ENCODE measurements at regions not wholly inside any gene's neighbourhood (a gene's known extent, or its start where the extent isn't known, plus 50 kb on each side); places are given as distances from the start of the nearest gene placed in this dataset.
"Not testable (repeated sequence)": the region's sequence is repeated elsewhere in the genome, so short reads cannot be mapped to it uniquely, and the experiment has no call there.

GRCh38 chr11:57904376-57904775 lies 119.3 kb upstream of the OR9Q1 start:
- Histone ChIP-seq H3K4me1 (ENCODE audit: control insufficient read depth in 2 of 2, insufficient read depth in 1 of 2, low read depth in 1 of 2, low read length in 2 of 2) (no peaks in the 10 kb centered on the region), H3K4me2 (ENCODE audit: insufficient read depth, low read length, poor library complexity, severe bottlenecking) (no peak overlapping the region), H3K27me3 (ENCODE audit: control insufficient read depth in 3 of 3, insufficient read depth in 3 of 3, low read depth in 1 of 3, low read length in 3 of 3) (no peaks in the 10 kb centered on the region), H2BK120ac (ENCODE audit: low read depth, low read length) (no peak overlapping the region), H2BK5ac (ENCODE audit: low read length) (no peak overlapping the region), H3K9me3 (replicated peaks in 1 of 2; ENCODE audit: control insufficient read depth in 2 of 2, insufficient read depth in 1 of 2, low read depth in 1 of 2, low read length in 2 of 2) (peaks cover 0 to 3% of the 10 kb centered on the region in 2 donors), H3K9ac (ENCODE audit: low read depth, low read length, poor library complexity) (no peak overlapping the region), H3K4ac (ENCODE audit: low read length) (no peak overlapping the region), H3K4me3 (ENCODE audit: low read length in 2 of 2) (no peak overlapping the region), H4K8ac (ENCODE audit: low read depth, low read length) (no peak overlapping the region), H2AK5ac (ENCODE audit: low read depth, low read length) (no peak overlapping the region), H3K18ac (ENCODE audit: low read length) (no peak overlapping the region), H4K91ac (ENCODE audit: low read depth, low read length, poor library complexity) (no peak overlapping the region), H3K27ac (replicated peaks; ENCODE audit: low read length) (no peak overlapping the region), H2BK12ac (ENCODE audit: low read length) (no peak overlapping the region), H2BK15ac (ENCODE audit: low read length) (no peak overlapping the region), H3K23ac (ENCODE audit: low read depth, low read length, poor library complexity) (no peak overlapping the region), H3K36me3 (replicated peaks in 1 of 2; ENCODE audit: control insufficient read depth in 2 of 2, insufficient read depth in 2 of 2, low read length in 2 of 2) (no peaks in the 10 kb centered on the region), H3K14ac (ENCODE audit: low read length) (no peak overlapping the region), H3K79me1 (ENCODE audit: low read depth, low read length) (no peaks in the 10 kb centered on the region), H2AFZ (ENCODE audit: low read length) (no peak overlapping the region)
- no CpG with 5 or more reads among the region's 10 CpGs for WGBS, 2 donors (ENCODE audit: extremely low coverage in 2 of 2, insufficient read length in 2 of 2, insufficient replicate concordance in 1 of 2)
- DNase-seq (ENCODE audit: low spot score): no peak

GRCh38 chr11:57905439-57905838 lies 118.2 kb upstream of the OR9Q1 start:
- Histone ChIP-seq H2AFZ (ENCODE audit: low read length) (no peak overlapping the region), H3K9ac (ENCODE audit: low read depth, low read length, poor library complexity) (no peak overlapping the region), H2BK120ac (ENCODE audit: low read depth, low read length) (no peak overlapping the region), H3K9me3 (replicated peaks in 1 of 2; ENCODE audit: control insufficient read depth in 2 of 2, insufficient read depth in 1 of 2, low read depth in 1 of 2, low read length in 2 of 2) (peaks cover 0 to 3% of the 10 kb centered on the region in 2 donors), H4K91ac (ENCODE audit: low read depth, low read length, poor library complexity) (no peak overlapping the region), H4K8ac (ENCODE audit: low read depth, low read length) (no peak overlapping the region), H2BK5ac (ENCODE audit: low read length) (no peak overlapping the region), H3K4ac (ENCODE audit: low read length) (no peak overlapping the region), H3K79me1 (ENCODE audit: low read depth, low read length) (no peaks in the 10 kb centered on the region), H3K4me1 (ENCODE audit: control insufficient read depth in 2 of 2, insufficient read depth in 1 of 2, low read depth in 1 of 2, low read length in 2 of 2) (no peaks in the 10 kb centered on the region), H3K4me3 (ENCODE audit: low read length in 2 of 2) (no peak overlapping the region), H3K27me3 (ENCODE audit: control insufficient read depth in 3 of 3, insufficient read depth in 3 of 3, low read depth in 1 of 3, low read length in 3 of 3) (no peaks in the 10 kb centered on the region), H2AK5ac (ENCODE audit: low read depth, low read length) (no peak overlapping the region), H3K4me2 (ENCODE audit: insufficient read depth, low read length, poor library complexity, severe bottlenecking) (no peak overlapping the region), H2BK15ac (ENCODE audit: low read length) (no peak overlapping the region), H3K36me3 (replicated peaks in 1 of 2; ENCODE audit: control insufficient read depth in 2 of 2, insufficient read depth in 2 of 2, low read length in 2 of 2) (no peaks in the 10 kb centered on the region), H3K23ac (ENCODE audit: low read depth, low read length, poor library complexity) (no peak overlapping the region), H3K14ac (ENCODE audit: low read length) (no peak overlapping the region), H3K27ac (replicated peaks; ENCODE audit: low read length) (no peak overlapping the region), H2BK12ac (ENCODE audit: low read length) (no peak overlapping the region), H3K18ac (ENCODE audit: low read length) (no peak overlapping the region)
- no CpG with 5 or more reads among the region's 2 CpGs for WGBS, 2 donors (ENCODE audit: extremely low coverage in 2 of 2, insufficient read length in 2 of 2, insufficient replicate concordance in 1 of 2)
- DNase-seq (ENCODE audit: low spot score): no peak

- not testable (repeated sequence) for H4K91ac ChIP-seq (ENCODE audit: low read depth, low read length, poor library complexity); H3K79me1 ChIP-seq (ENCODE audit: low read depth, low read length); H3K23ac ChIP-seq (ENCODE audit: low read depth, low read length, poor library complexity); DNase-seq (ENCODE audit: low spot score); H2BK12ac ChIP-seq (ENCODE audit: low read length); H3K27me3 ChIP-seq (ENCODE audit: control insufficient read depth in 3 of 3, insufficient read depth in 3 of 3, low read depth in 1 of 3, low read length in 3 of 3); H3K36me3 ChIP-seq (replicated peaks in 1 of 2; ENCODE audit: control insufficient read depth in 2 of 2, insufficient read depth in 2 of 2, low read length in 2 of 2); H3K4me2 ChIP-seq (ENCODE audit: insufficient read depth, low read length, poor library complexity, severe bottlenecking); H3K18ac ChIP-seq (ENCODE audit: low read length); H2AFZ ChIP-seq (ENCODE audit: low read length); H4K8ac ChIP-seq (ENCODE audit: low read depth, low read length); H2BK120ac ChIP-seq (ENCODE audit: low read depth, low read length); H2BK15ac ChIP-seq (ENCODE audit: low read length); H2AK5ac ChIP-seq (ENCODE audit: low read depth, low read length); H3K4me3 ChIP-seq (ENCODE audit: low read length in 2 of 2); H3K9me3 ChIP-seq (replicated peaks in 1 of 2; ENCODE audit: control insufficient read depth in 2 of 2, insufficient read depth in 1 of 2, low read depth in 1 of 2, low read length in 2 of 2); H3K4me1 ChIP-seq (ENCODE audit: control insufficient read depth in 2 of 2, insufficient read depth in 1 of 2, low read depth in 1 of 2, low read length in 2 of 2); H3K14ac ChIP-seq (ENCODE audit: low read length); H3K9ac ChIP-seq (ENCODE audit: low read depth, low read length, poor library complexity); H3K27ac ChIP-seq (replicated peaks; ENCODE audit: low read length); H3K4ac ChIP-seq (ENCODE audit: low read length); H2BK5ac ChIP-seq (ENCODE audit: low read length)
- no CpG with 5 or more reads among the region's 2 CpGs for WGBS, 2 donors (ENCODE audit: extremely low coverage in 2 of 2, insufficient read length in 2 of 2, insufficient replicate concordance in 1 of 2)
These were observed 115.3 kb upstream of the OR9Q1 start for GRCh38 chr11:57908399-57908798.

GRCh38 chr11:57911522-57911921 lies 112.2 kb upstream of the OR9Q1 start:
- not testable (repeated sequence) for H2BK5ac ChIP-seq (ENCODE audit: low read length); H2AFZ ChIP-seq (ENCODE audit: low read length); H4K8ac ChIP-seq (ENCODE audit: low read depth, low read length); H3K18ac ChIP-seq (ENCODE audit: low read length); H3K9ac ChIP-seq (ENCODE audit: low read depth, low read length, poor library complexity); H3K4me1 ChIP-seq (ENCODE audit: control insufficient read depth in 2 of 2, insufficient read depth in 1 of 2, low read depth in 1 of 2, low read length in 2 of 2); H3K4me3 ChIP-seq (ENCODE audit: low read length in 2 of 2); H2BK12ac ChIP-seq (ENCODE audit: low read length); H3K9me3 ChIP-seq (replicated peaks in 1 of 2; ENCODE audit: control insufficient read depth in 2 of 2, insufficient read depth in 1 of 2, low read depth in 1 of 2, low read length in 2 of 2); DNase-seq (ENCODE audit: low spot score); H3K4me2 ChIP-seq (ENCODE audit: insufficient read depth, low read length, poor library complexity, severe bottlenecking); H4K91ac ChIP-seq (ENCODE audit: low read depth, low read length, poor library complexity); H2AK5ac ChIP-seq (ENCODE audit: low read depth, low read length); H3K79me1 ChIP-seq (ENCODE audit: low read depth, low read length); H3K36me3 ChIP-seq (replicated peaks in 1 of 2; ENCODE audit: control insufficient read depth in 2 of 2, insufficient read depth in 2 of 2, low read length in 2 of 2); H3K23ac ChIP-seq (ENCODE audit: low read depth, low read length, poor library complexity); H2BK120ac ChIP-seq (ENCODE audit: low read depth, low read length); H3K27me3 ChIP-seq (ENCODE audit: control insufficient read depth in 3 of 3, insufficient read depth in 3 of 3, low read depth in 1 of 3, low read length in 3 of 3); H3K14ac ChIP-seq (ENCODE audit: low read length); H3K4ac ChIP-seq (ENCODE audit: low read length); H3K27ac ChIP-seq (replicated peaks; ENCODE audit: low read length); H2BK15ac ChIP-seq (ENCODE audit: low read length)
- WGBS, 2 donors (ENCODE audit: extremely low coverage in 2 of 2, insufficient read length in 2 of 2, insufficient replicate concordance in 1 of 2): no CpG with 5 or more reads among the region's 4 CpGs

Measured in neuronal stem cell (in vitro differentiated cells).